Caco-2 (cell line): ENCODE measurements at regions not wholly inside any gene's neighbourhood (a gene's known extent, or its start where the extent isn't known, plus 50 kb on each side); places are given as distances from the start of the nearest gene placed in this dataset.

Experiments
- BruUV-seq: library from RNA; stranded (reverse); fragments of 400-500 nt; replicated peaks from 2 replicates; lab custom pipeline; 2021; lab: Mats Ljungman, UMichigan
- CTCF ChIA-PET: fragments of 300-600 bp; sonication (Branson Sonifier 250); formaldehyde crosslinking; loops from one replicate; lab custom pipeline; 2022; ENCODE audit warnings: antibody characterized with exemption; lab: Charles Lee
- POLR2A ChIA-PET: fragments of 300-600 bp; sonication (Branson Sonifier 250); formaldehyde crosslinking; loops from one replicate; lab custom pipeline; 2022; ENCODE audit warnings: antibody characterized with exemption; lab: Charles Lee
- DNase-seq, 2 experiments: peaks; one replicate each; pipeline versions ENCODE4 v3.0.0 to v3.0.0-alpha.2; 2020 to 2022
- H3K27me3 ChIP-seq: replicated peaks from 2 replicates; pipeline ENCODE4 v1.6.0; 2011; ENCODE audit warnings: low read length; ENCODE audit not compliant: control insufficient read depth, insufficient read depth
- H3K36me3 ChIP-seq: 2 replicates; pipeline ENCODE4 v1.5.1; 2011; ENCODE audit warnings: low read length; ENCODE audit not compliant: control insufficient read depth, insufficient read depth
- H3K4me1 ChIP-seq: fragments of 250-450 bp; sonication (Bioruptor Pico); 2 replicates; pipeline ENCODE4 v1.5.1; 2020; ENCODE audit warnings: mild to moderate bottlenecking
- H3K4me3 ChIP-seq: 2 replicates; pipeline ENCODE4 v1.5.1; 2011; ENCODE audit warnings: low read depth, mild to moderate bottlenecking, control low read depth, low read length
- H3K9me3 ChIP-seq: fragments of 250-450 bp; sonication (Bioruptor Pico); 2 replicates; pipeline ENCODE4 v1.5.1; 2020; ENCODE audit warnings: mild to moderate bottlenecking, moderate library complexity
- H3K27ac Mint-ChIP-seq: one replicate; pipeline ENCODE4 v1.8.0; 2022; ENCODE audit warnings: mixed read lengths; ENCODE audit not compliant: unreplicated experiment
- H3K27me3 Mint-ChIP-seq: one replicate; pipeline ENCODE4 v1.8.0; 2022; ENCODE audit warnings: mixed read lengths; ENCODE audit not compliant: insufficient read depth, unreplicated experiment
- H3K36me3 Mint-ChIP-seq: one replicate; pipeline ENCODE4 v1.8.0; 2022; ENCODE audit warnings: mild to moderate bottlenecking, mixed read lengths; ENCODE audit not compliant: insufficient read depth, unreplicated experiment
- H3K4me1 Mint-ChIP-seq: one replicate; pipeline ENCODE4 v1.8.0; 2022; ENCODE audit warnings: low read depth, mixed read lengths; ENCODE audit not compliant: unreplicated experiment
- H3K4me3 Mint-ChIP-seq: one replicate; pipeline ENCODE4 v1.8.0; 2022; ENCODE audit warnings: mild to moderate bottlenecking, moderate library complexity, mixed read lengths; ENCODE audit not compliant: unreplicated experiment
- H3K9me3 Mint-ChIP-seq: one replicate; pipeline ENCODE4 v1.8.0; 2022; ENCODE audit warnings: mixed read lengths; ENCODE audit not compliant: unreplicated experiment
- CTCF ChIP-seq, 2 experiments: fragments of 200-600 bp in 1 of 2; IDR thresholded peaks; 1 replicate in 1 of 2; 2 replicates in 1 of 2; pipeline versions ENCODE4 v1.5.1 to v1.8.0; 2011 to 2022; ENCODE audit warnings: antibody characterized with exemption in 1 of 2, control low read depth in 1 of 2, inconsistent platforms in 1 of 2, low read depth in 1 of 2, low read length in 1 of 2, mild to moderate bottlenecking in 1 of 2, moderate library complexity in 1 of 2; ENCODE audit not compliant: insufficient read depth in 1 of 2, severe bottlenecking in 1 of 2, unreplicated experiment in 1 of 2
- intact Hi-C: fragments of 100-400 bp; cut with micrococcal nuclease; formaldehyde crosslinking; loops from one replicate; pipeline ENCODE4 v1.10.0; 2022; ENCODE audit not compliant: unreplicated experiment

- ChIA-PET CTCF (no interaction called here), POLR2A (interaction anchor here (0.6 kb wide), 1 partner anchor 285 kb away, joined by 5 read pairs; no protein-coding TSS in a partner anchor)
- H3K4me1 Mint-ChIP-seq: peaks cover 6% of the 10 kb centered on the region
- H3K36me3 Mint-ChIP-seq: no peaks in the 10 kb centered on the region
- intact Hi-C loops: no loop called here
- Histone ChIP-seq H3K4me1 (no peaks in the 10 kb centered on the region), H3K36me3 (no peaks in the 10 kb centered on the region), H3K27me3 (no peaks in the 10 kb centered on the region), H3K4me3 (peak overlapping the region; percentile 20), H3K9me3 (no peaks in the 10 kb centered on the region)
- no peak for TF ChIP-seq CTCF (IDR thresholded peaks at IDR 0.05; ENCODE audit: insufficient read depth in 1 of 2, low read depth in 1 of 2, low read length in 1 of 2, severe bottlenecking in 1 of 2, unreplicated experiment in 1 of 2)
- H3K9me3 Mint-ChIP-seq: no peaks in the 10 kb centered on the region
- no peaks in the 10 kb centered on the region for H3K27me3 Mint-ChIP-seq
- BruUV-seq: no TSS peak
- no peak for DNase-seq
- H3K4me3 Mint-ChIP-seq: peak overlapping the region; percentile 47
- no peak overlapping the region for H3K27ac Mint-ChIP-seq
Observed at GRCh38 chr17:6936370-6937028, 59.4 kb upstream of the ALOX12 start.

GRCh38 chr17:6938637-6939036 lies 57.2 kb upstream of the ALOX12 start:
- DNase-seq: no peak
- no peaks in the 10 kb centered on the region for H3K27me3 ChIP-seq
- H3K4me3 ChIP-seq: no peak overlapping the region
- H3K27me3 Mint-ChIP-seq: no peaks in the 10 kb centered on the region
- no peak for TF ChIP-seq CTCF (IDR thresholded peaks at IDR 0.05; ENCODE audit: insufficient read depth in 1 of 2, low read depth in 1 of 2, low read length in 1 of 2, severe bottlenecking in 1 of 2, unreplicated experiment in 1 of 2)
- no peaks in the 10 kb centered on the region for H3K9me3 ChIP-seq
- ChIA-PET CTCF (no interaction called here), POLR2A (no interaction called here)
- H3K4me1 Mint-ChIP-seq: peaks cover 6% of the 10 kb centered on the region
- no peaks in the 10 kb centered on the region for H3K36me3 Mint-ChIP-seq
- no peaks in the 10 kb centered on the region for H3K9me3 Mint-ChIP-seq
- H3K4me3 Mint-ChIP-seq: no peak overlapping the region
- no peaks in the 10 kb centered on the region for H3K4me1 ChIP-seq
- no peak overlapping the region for H3K27ac Mint-ChIP-seq
- BruUV-seq: no TSS peak
- intact Hi-C loops: no loop called here
- H3K36me3 ChIP-seq: no peaks in the 10 kb centered on the region

- intact Hi-C loops: no loop called here
- CTCF ChIA-PET: no interaction called here
- no peaks in the 10 kb centered on the region for H3K4me1 ChIP-seq
- BruUV-seq: no TSS peak
- POLR2A ChIA-PET: no interaction called here
- H3K4me1 Mint-ChIP-seq: peaks cover 6% of the 10 kb centered on the region
- no peaks in the 10 kb centered on the region for H3K9me3 Mint-ChIP-seq
- H3K36me3 Mint-ChIP-seq: no peaks in the 10 kb centered on the region
- H3K4me3 ChIP-seq: no peak overlapping the region
- H3K27me3 ChIP-seq: no peaks in the 10 kb centered on the region
- no peaks in the 10 kb centered on the region for H3K9me3 ChIP-seq
- DNase-seq: no peak
- no peak for TF ChIP-seq CTCF (IDR thresholded peaks at IDR 0.05; ENCODE audit: insufficient read depth in 1 of 2, low read depth in 1 of 2, low read length in 1 of 2, severe bottlenecking in 1 of 2, unreplicated experiment in 1 of 2)
- H3K4me3 Mint-ChIP-seq: no peak overlapping the region
- no peak overlapping the region for H3K27ac Mint-ChIP-seq
- no peaks in the 10 kb centered on the region for H3K27me3 Mint-ChIP-seq
- H3K36me3 ChIP-seq: no peaks in the 10 kb centered on the region
Observed at GRCh38 chr17:6940186-6940649, 55.6 kb upstream of the ALOX12 start.
